Panc1 (cell line): ENCODE measurements at regions not wholly inside any gene's neighbourhood (a gene's known extent, or its start where the extent isn't known, plus 50 kb on each side); places are given as distances from the start of the nearest gene placed in this dataset.
A peak's percentile ranks its signal among the peaks of the same experiment; 100 is the strongest.

Experiments used
- ATAC-seq: fragments of 200-7000 bp; cut with Tn5 transposase; 2 replicates; pipeline ENCODE4 v1.9.1; 2020; ENCODE audit warnings: mild to moderate bottlenecking, moderate library complexity
- BruUV-seq: library from RNA; stranded (reverse); fragments of 400-500 nt; replicated peaks from 2 replicates; lab custom pipeline; 2021; lab: Mats Ljungman, UMichigan
- CTCF ChIA-PET: fragments of 300-600 bp; sonication (Branson Sonifier 250); formaldehyde crosslinking; loops from one replicate; lab custom pipeline; 2022; ENCODE audit warnings: antibody characterized with exemption; lab: Charles Lee
- POLR2A ChIA-PET: fragments of 300-600 bp; sonication (Branson Sonifier 250); formaldehyde crosslinking; loops from one replicate; lab custom pipeline; 2022; ENCODE audit warnings: antibody characterized with exemption; lab: Charles Lee
- DNase-seq: peaks from one replicate; pipeline ENCODE4 v3.0.0-alpha.2; 2010; ENCODE audit warnings: low read depth, low spot score
- H3K27ac ChIP-seq: 2 replicates; pipeline ENCODE4 v1.5.1; 2011; ENCODE audit warnings: mild to moderate bottlenecking, low read length, inconsistent platforms
- H3K27me3 ChIP-seq: fragments of 200-500 bp; sonication (Bioruptor generic); 2 replicates; pipeline ENCODE4 v1.6.0; 2014; ENCODE audit warnings: low read length, inconsistent platforms; ENCODE audit not compliant: control insufficient read depth, insufficient read depth
- H3K36me3 ChIP-seq: fragments of 200-500 bp; sonication (Bioruptor generic); 2 replicates; pipeline ENCODE4 v1.5.1; 2014; ENCODE audit warnings: inconsistent platforms, mild to moderate bottlenecking, low read length, moderate library complexity; ENCODE audit not compliant: control insufficient read depth, insufficient read depth
- H3K4me1 ChIP-seq: 2 replicates; pipeline ENCODE4 v1.5.1; 2011; ENCODE audit warnings: inconsistent platforms, mild to moderate bottlenecking, low read length, moderate library complexity; ENCODE audit not compliant: control insufficient read depth, insufficient read depth
- H3K4me3 ChIP-seq, 2 experiments: 2 replicates each; pipeline ENCODE4 v1.5.1; 2011 to 2012; ENCODE audit warnings: low read depth in 2 of 2, low read length in 2 of 2, mild to moderate bottlenecking in 2 of 2, inconsistent platforms in 1 of 2, moderate library complexity in 1 of 2
- H3K9me3 ChIP-seq: fragments of 200-500 bp; sonication (Bioruptor generic); 2 replicates; pipeline ENCODE4 v1.5.1; 2014; ENCODE audit warnings: low read depth, mild to moderate bottlenecking, inconsistent platforms, low read length, moderate library complexity; ENCODE audit not compliant: control insufficient read depth, insufficient read depth
- POLR2AphosphoS5 ChIP-seq: IDR thresholded peaks from 2 replicates; pipeline ENCODE4 v1.6.1; 2012; ENCODE audit warnings: mild to moderate bottlenecking, low read depth, low read length, moderate library complexity
- SIN3A ChIP-seq: IDR thresholded peaks from 2 replicates; pipeline ENCODE4 v1.6.1; 2012; ENCODE audit warnings: low read depth, mild to moderate bottlenecking, low read length, moderate library complexity, borderline replicate concordance; ENCODE audit not compliant: insufficient read depth
- TCF7L2 ChIP-seq: IDR thresholded peaks from 2 replicates; pipeline ENCODE4 v1.6.1; 2011; ENCODE audit warnings: mild to moderate bottlenecking, low read depth, low read length, inconsistent platforms
- in situ Hi-C: cut with HindIII; loops from 2 replicates; pipeline ENCODE4 v1.10.0; 2016; ENCODE audit warnings: low sequenced_read_pairs, low pct_unique_long_range_greater_than_20kb
- intact Hi-C: fragments of 100-400 bp; cut with micrococcal nuclease; formaldehyde crosslinking; loops from one replicate; pipeline ENCODE4 v1.10.0; 2022; ENCODE audit not compliant: unreplicated experiment
- TF ChIP-seq, protein P1 (sequence below): fragments of 450-650 bp; IDR thresholded peaks from 2 replicates; pipeline ENCODE4 v1.5.1; 2017; ENCODE audit warnings: mild to moderate bottlenecking
- TF ChIP-seq, protein P2 (sequence below), 2 experiments: IDR thresholded peaks; 2 replicates each; pipeline ENCODE4 v1.6.1; 2011 to 2012; ENCODE audit warnings: low read depth in 2 of 2, control low read depth in 1 of 2, low read length in 1 of 2, mild to moderate bottlenecking in 1 of 2, moderate library complexity in 1 of 2; ENCODE audit not compliant: insufficient read depth in 1 of 2

DNA sequence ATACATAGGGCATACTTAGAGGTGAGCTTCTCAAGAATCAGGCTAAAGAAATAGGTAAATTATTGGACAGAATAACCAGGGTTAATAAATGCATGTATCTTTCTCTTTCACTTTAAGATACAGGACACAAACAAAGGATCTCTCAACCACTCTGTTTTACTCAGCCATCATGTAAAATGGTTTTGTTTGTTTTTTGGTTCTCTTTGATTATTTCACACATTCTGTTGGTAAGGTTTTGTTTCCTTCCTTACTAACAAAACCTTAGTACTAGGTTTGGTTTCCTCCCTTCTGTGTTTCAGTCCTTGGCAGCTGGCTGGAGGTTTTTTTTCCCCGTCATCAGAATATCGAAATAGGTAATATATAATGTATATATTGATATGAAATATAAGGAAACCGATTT lies 1506.8 kb upstream of the TMEFF2 start:
- ChIA-PET CTCF (no interaction called here), POLR2A (no interaction called here)
- no TSS peak for BruUV-seq
- H3K36me3 ChIP-seq, result no peaks in the 10 kb centered on the region
- no peak for DNase-seq
- H3K27ac ChIP-seq, result no peak overlapping the region
- TF ChIP-seq POLR2AphosphoS5, result no peak
- TF ChIP-seq, protein P1, sequence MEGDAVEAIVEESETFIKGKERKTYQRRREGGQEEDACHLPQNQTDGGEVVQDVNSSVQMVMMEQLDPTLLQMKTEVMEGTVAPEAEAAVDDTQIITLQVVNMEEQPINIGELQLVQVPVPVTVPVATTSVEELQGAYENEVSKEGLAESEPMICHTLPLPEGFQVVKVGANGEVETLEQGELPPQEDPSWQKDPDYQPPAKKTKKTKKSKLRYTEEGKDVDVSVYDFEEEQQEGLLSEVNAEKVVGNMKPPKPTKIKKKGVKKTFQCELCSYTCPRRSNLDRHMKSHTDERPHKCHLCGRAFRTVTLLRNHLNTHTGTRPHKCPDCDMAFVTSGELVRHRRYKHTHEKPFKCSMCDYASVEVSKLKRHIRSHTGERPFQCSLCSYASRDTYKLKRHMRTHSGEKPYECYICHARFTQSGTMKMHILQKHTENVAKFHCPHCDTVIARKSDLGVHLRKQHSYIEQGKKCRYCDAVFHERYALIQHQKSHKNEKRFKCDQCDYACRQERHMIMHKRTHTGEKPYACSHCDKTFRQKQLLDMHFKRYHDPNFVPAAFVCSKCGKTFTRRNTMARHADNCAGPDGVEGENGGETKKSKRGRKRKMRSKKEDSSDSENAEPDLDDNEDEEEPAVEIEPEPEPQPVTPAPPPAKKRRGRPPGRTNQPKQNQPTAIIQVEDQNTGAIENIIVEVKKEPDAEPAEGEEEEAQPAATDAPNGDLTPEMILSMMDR, result no peak
- TF ChIP-seq SIN3A, result no peak
- TF ChIP-seq, protein P2, sequence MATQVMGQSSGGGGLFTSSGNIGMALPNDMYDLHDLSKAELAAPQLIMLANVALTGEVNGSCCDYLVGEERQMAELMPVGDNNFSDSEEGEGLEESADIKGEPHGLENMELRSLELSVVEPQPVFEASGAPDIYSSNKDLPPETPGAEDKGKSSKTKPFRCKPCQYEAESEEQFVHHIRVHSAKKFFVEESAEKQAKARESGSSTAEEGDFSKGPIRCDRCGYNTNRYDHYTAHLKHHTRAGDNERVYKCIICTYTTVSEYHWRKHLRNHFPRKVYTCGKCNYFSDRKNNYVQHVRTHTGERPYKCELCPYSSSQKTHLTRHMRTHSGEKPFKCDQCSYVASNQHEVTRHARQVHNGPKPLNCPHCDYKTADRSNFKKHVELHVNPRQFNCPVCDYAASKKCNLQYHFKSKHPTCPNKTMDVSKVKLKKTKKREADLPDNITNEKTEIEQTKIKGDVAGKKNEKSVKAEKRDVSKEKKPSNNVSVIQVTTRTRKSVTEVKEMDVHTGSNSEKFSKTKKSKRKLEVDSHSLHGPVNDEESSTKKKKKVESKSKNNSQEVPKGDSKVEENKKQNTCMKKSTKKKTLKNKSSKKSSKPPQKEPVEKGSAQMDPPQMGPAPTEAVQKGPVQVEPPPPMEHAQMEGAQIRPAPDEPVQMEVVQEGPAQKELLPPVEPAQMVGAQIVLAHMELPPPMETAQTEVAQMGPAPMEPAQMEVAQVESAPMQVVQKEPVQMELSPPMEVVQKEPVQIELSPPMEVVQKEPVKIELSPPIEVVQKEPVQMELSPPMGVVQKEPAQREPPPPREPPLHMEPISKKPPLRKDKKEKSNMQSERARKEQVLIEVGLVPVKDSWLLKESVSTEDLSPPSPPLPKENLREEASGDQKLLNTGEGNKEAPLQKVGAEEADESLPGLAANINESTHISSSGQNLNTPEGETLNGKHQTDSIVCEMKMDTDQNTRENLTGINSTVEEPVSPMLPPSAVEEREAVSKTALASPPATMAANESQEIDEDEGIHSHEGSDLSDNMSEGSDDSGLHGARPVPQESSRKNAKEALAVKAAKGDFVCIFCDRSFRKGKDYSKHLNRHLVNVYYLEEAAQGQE (IDR thresholded peaks at IDR 0.05; ENCODE audit: insufficient read depth in 1 of 2, low read depth in 2 of 2, low read length in 1 of 2), result no peak
- TF ChIP-seq TCF7L2, result no peak
- H3K9me3 ChIP-seq, result no peaks in the 10 kb centered on the region
- in situ Hi-C loops, result no loop called here
- H3K27me3 ChIP-seq, result no peaks in the 10 kb centered on the region
- ATAC-seq, result no peak
- no peak overlapping the region for H3K4me3 ChIP-seq
- H3K4me1 ChIP-seq, result no peaks in the 10 kb centered on the region
- intact Hi-C loops, result no loop called here

DNA sequence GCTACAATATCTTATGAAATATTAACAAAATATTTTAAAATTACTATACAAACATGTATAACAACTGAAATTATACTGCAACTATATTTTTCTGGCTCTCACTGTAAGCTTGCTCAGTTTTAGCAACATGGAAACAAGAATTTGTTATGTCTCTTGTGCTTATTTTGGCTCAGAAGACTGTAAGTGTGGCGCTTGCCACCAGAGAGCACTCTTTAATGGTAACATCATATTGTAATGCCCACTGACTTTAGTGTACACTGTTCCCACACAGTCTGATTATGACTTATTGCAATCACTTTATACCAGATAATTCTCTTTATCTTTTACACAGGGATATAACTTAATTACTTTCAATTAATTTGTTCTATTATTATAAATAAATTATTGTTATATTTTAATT lies 1500.6 kb upstream of the TMEFF2 start:
- CTCF ChIA-PET, result no interaction called here
- ATAC-seq, result no peak

More for the DNA sequence above, 1500.6 kb upstream of the TMEFF2 start:
- Histone ChIP-seq H3K36me3 (no peaks in the 10 kb centered on the region), H3K27me3 (no peaks in the 10 kb centered on the region), H3K4me1 (no peaks in the 10 kb centered on the region), H3K4me3 (no peak overlapping the region), H3K27ac (no peak overlapping the region), H3K9me3 (no peaks in the 10 kb centered on the region)
- in situ Hi-C loops (no loop called here), intact Hi-C loops (loop anchor here (10.0 kb wide), 1 partner anchor 269 kb away; no protein-coding TSS in a partner anchor)
- POLR2A ChIA-PET, result no interaction called here
- TF ChIP-seq TCF7L2, result no peak
- TF ChIP-seq, protein P1, result peak; percentile 31; the same call in 1 of the 2 replicates
- DNase-seq, result no peak
- BruUV-seq, result no TSS peak
